Gastroesophageal sphincter (tissue), 4 donors: ENCODE measurements at regions not wholly inside any gene's neighbourhood (a gene's known extent, or its start where the extent isn't known, plus 50 kb on each side); places are given as distances from the start of the nearest gene placed in this dataset.

ENCODE experiments used
- ATAC-seq: fragments of 150-250 bp; one replicate; pipeline ENCODE4 v1.9.1; 2016; ENCODE audit warnings: mild to moderate bottlenecking, moderate library complexity
- H3K27ac ChIP-seq, 4 donors: fragments of 200-600 bp; sonication (generic) in 3 of 4; 1 replicate in 3 of 4; 2 replicates in 1 of 4; pipeline ENCODE4 v1.5.1; 2016 to 2019
- H3K27me3 ChIP-seq: fragments of 200-600 bp; sonication (generic); one replicate; pipeline ENCODE4 v1.5.1; 2019
- H3K36me3 ChIP-seq, 2 donors: fragments of 200-600 bp; sonication (generic); one replicate each; pipeline ENCODE4 v1.5.1; 2019; ENCODE audit warnings: control low read depth in 1 of 2
- H3K4me1 ChIP-seq, 3 donors: fragments of 200-600 bp; sonication (generic); 1 replicate in 2 of 3; 2 replicates in 1 of 3; pipeline ENCODE4 v1.5.1; 2016 to 2019; ENCODE audit warnings: control low read depth in 2 of 3
- H3K4me3 ChIP-seq, 2 donors: fragments of 200-600 bp; sonication (generic); one replicate each; pipeline ENCODE4 v1.5.1; 2019; ENCODE audit warnings: mild to moderate bottlenecking in 1 of 2, moderate library complexity in 1 of 2
- H3K9me3 ChIP-seq, 3 donors: fragments of 200-600 bp; sonication (generic); one replicate each; pipeline ENCODE4 v1.5.1; 2017 to 2019; ENCODE audit warnings: control low read depth in 2 of 3
- CTCF ChIP-seq, 4 experiments: fragments of 200-600 bp in 2 of 4; fragments of 450-650 bp in 2 of 4; sonication (generic) in 1 of 4; IDR thresholded peaks; one replicate each; pipeline ENCODE4 v1.5.1; 2017 to 2019; ENCODE audit warnings: antibody characterized with exemption in 4 of 4, mild to moderate bottlenecking in 2 of 4, moderate library complexity in 2 of 4
- EP300 ChIP-seq: sonication (generic); formaldehyde crosslinking; IDR thresholded peaks from one replicate; pipeline ENCODE4 v1.6.1; 2017; ENCODE audit warnings: antibody characterized with exemption, mild to moderate bottlenecking
- POLR2A ChIP-seq, 2 donors: fragments of 450-650 bp; IDR thresholded peaks; one replicate each; pipeline ENCODE4 v1.6.1; 2017; ENCODE audit warnings: antibody characterized with exemption in 2 of 2, mild to moderate bottlenecking in 2 of 2, moderate library complexity in 1 of 2
- POLR2AphosphoS5 ChIP-seq: sonication (generic); formaldehyde crosslinking; IDR thresholded peaks from one replicate; pipeline ENCODE4 v1.6.1; 2017; ENCODE audit warnings: antibody characterized with exemption
- WGBS, 2 donors: methylation state at CpG; one replicate each; pipeline ENCODE4 v1.1.5; 2018; ENCODE audit warnings: low coverage in 1 of 2; 5-methylcytosine and 5-hydroxymethylcytosine counted together

GRCh38 chr10:76735866-76736265 lies 901.7 kb downstream of the KCNMA1 start:
- H3K27ac ChIP-seq: no peak overlapping the region
- WGBS, 2 donors: 87 to 100% methylated on average over 2 of the region's 2 CpGs
- ATAC-seq: no peak
- H3K4me1 ChIP-seq: peaks cover 0 to 7% (median 0%) of the 10 kb centered on the region in 3 donors
- H3K36me3 ChIP-seq: no peaks in the 10 kb centered on the region
- no peak overlapping the region for H3K4me3 ChIP-seq
- TF ChIP-seq CTCF (IDR thresholded peaks at IDR 0.05) (no peak), POLR2A (IDR thresholded peaks at IDR 0.05) (no peak), EP300 (no peak), POLR2AphosphoS5 (no peak)
- peaks cover 0 to 5% (median 0%) of the 10 kb centered on the region in 3 donors for H3K9me3 ChIP-seq
- H3K27me3 ChIP-seq: no peaks in the 10 kb centered on the region

- no peak for ATAC-seq
- Histone ChIP-seq H3K27ac (no peak overlapping the region), H3K36me3 (no peaks in the 10 kb centered on the region), H3K9me3 (peaks cover 0 to 5% (median 0%) of the 10 kb centered on the region in 3 donors), H3K4me1 (peaks cover 0 to 2% (median 0%) of the 10 kb centered on the region in 3 donors), H3K27me3 (no peaks in the 10 kb centered on the region), H3K4me3 (no peak overlapping the region)
- TF ChIP-seq POLR2AphosphoS5: no peak
- no peak for TF ChIP-seq CTCF (IDR thresholded peaks at IDR 0.05)
- no peak for TF ChIP-seq POLR2A (IDR thresholded peaks at IDR 0.05)
- TF ChIP-seq EP300: no peak
- 84 to 88% methylated on average over 4 to 5 of the region's 5 CpGs for WGBS, 2 donors
These were observed 904.1 kb downstream of the KCNMA1 start for GRCh38 chr10:76733441-76733936.

GRCh38 chr10:76732306-76732705 lies 905.3 kb downstream of the KCNMA1 start:
- Histone ChIP-seq H3K9me3 (peaks cover 0 to 5% (median 0%) of the 10 kb centered on the region in 3 donors), H3K36me3 (no peaks in the 10 kb centered on the region), H3K27me3 (no peaks in the 10 kb centered on the region), H3K27ac (no peak overlapping the region), H3K4me3 (no peak overlapping the region), H3K4me1 (no peaks in the 10 kb centered on the region)
- no peak for ATAC-seq
- WGBS, 2 donors: 94 to 96% methylated on average over 3 of the region's 3 CpGs
- TF ChIP-seq POLR2AphosphoS5 (no peak), EP300 (no peak), CTCF (IDR thresholded peaks at IDR 0.05) (no peak), POLR2A (IDR thresholded peaks at IDR 0.05) (no peak)

- 50 to 71% methylated on average over 1 of the region's 1 CpG for WGBS, 2 donors
- H3K4me3 ChIP-seq: no peak overlapping the region
- TF ChIP-seq POLR2A (IDR thresholded peaks at IDR 0.05): no peak
- H3K4me1 ChIP-seq: no peaks in the 10 kb centered on the region
- ATAC-seq: no peak
- no peaks in the 10 kb centered on the region for H3K27me3 ChIP-seq
- no peak overlapping the region for H3K27ac ChIP-seq
- no peaks in the 10 kb centered on the region for H3K36me3 ChIP-seq
- H3K9me3 ChIP-seq: peaks cover 0 to 5% (median 0%) of the 10 kb centered on the region in 3 donors
These were observed 907.6 kb downstream of the KCNMA1 start for GRCh38 chr10:76729841-76730487.

GRCh38 chr10:76729346-76729745 lies 908.3 kb downstream of the KCNMA1 start:
- peaks cover 0 to 5% (median 0%) of the 10 kb centered on the region in 3 donors for H3K9me3 ChIP-seq
- no peak overlapping the region for H3K4me3 ChIP-seq
- TF ChIP-seq POLR2A (IDR thresholded peaks at IDR 0.05) (no peak), CTCF (IDR thresholded peaks at IDR 0.05) (no peak), EP300 (no peak), POLR2AphosphoS5 (no peak)
- no peaks in the 10 kb centered on the region for H3K36me3 ChIP-seq
- ATAC-seq: no peak
- no peaks in the 10 kb centered on the region for H3K4me1 ChIP-seq
- H3K27me3 ChIP-seq: no peaks in the 10 kb centered on the region
- H3K27ac ChIP-seq: no peak overlapping the region
